ENCODE measurements at regions not wholly inside any gene's neighbourhood (a gene's known extent, or its start where the extent isn't known, plus 50 kb on each side); places are given as distances from the start of the nearest gene placed in this dataset.

DNA sequence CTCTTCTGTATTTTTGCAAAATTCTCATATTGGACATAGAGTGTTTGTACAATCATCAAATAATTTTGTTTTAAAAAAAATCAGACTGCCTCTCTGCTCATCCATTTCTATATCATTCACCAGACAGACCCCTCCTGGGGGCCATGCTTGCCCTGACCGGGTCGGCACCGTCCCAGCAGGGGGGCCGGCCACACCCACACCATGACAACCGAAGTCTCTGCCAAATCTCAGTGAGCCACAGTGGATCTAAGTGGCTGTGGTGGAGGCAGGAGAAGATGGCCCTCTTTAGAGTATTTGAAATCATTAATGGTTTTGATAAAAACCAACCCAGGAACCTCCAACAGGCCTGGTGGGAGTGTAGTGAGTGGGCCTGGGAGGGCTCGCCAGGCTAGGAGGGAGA lies 66.9 kb upstream of the ADRA2C start:
- TF ChIP-seq PATZ1 (CRISPR knock-in tag; IDR thresholded peaks at IDR 0.05; ENCODE audit: borderline replicate concordance) (no peak), RARB (CRISPR knock-in tag; IDR thresholded peaks at IDR 0.05) (no peak), CSDC2 (CRISPR knock-in tag; IDR thresholded peaks at IDR 0.05) (no peak), POU6F1 (CRISPR knock-in tag; IDR thresholded peaks at IDR 0.05; ENCODE audit: borderline replicate concordance, low read depth) (no peak), TCF4 (CRISPR knock-in tag; IDR thresholded peaks at IDR 0.05; ENCODE audit: borderline replicate concordance) (no peak), TOX (CRISPR knock-in tag; IDR thresholded peaks at IDR 0.05; ENCODE audit: borderline replicate concordance) (no peak), CREB5 (CRISPR knock-in tag; IDR thresholded peaks at IDR 0.05; ENCODE audit: low read depth) (no peak), ZFP30 (CRISPR knock-in tag; IDR thresholded peaks at IDR 0.05) (no peak), ESRRG (CRISPR knock-in tag; IDR thresholded peaks at IDR 0.05) (no peak), GLIS3 (CRISPR knock-in tag; IDR thresholded peaks at IDR 0.05) (no peak), ZFP3 (CRISPR knock-in tag; IDR thresholded peaks at IDR 0.05) (no peak)
- TF ChIP-seq, protein P1, sequence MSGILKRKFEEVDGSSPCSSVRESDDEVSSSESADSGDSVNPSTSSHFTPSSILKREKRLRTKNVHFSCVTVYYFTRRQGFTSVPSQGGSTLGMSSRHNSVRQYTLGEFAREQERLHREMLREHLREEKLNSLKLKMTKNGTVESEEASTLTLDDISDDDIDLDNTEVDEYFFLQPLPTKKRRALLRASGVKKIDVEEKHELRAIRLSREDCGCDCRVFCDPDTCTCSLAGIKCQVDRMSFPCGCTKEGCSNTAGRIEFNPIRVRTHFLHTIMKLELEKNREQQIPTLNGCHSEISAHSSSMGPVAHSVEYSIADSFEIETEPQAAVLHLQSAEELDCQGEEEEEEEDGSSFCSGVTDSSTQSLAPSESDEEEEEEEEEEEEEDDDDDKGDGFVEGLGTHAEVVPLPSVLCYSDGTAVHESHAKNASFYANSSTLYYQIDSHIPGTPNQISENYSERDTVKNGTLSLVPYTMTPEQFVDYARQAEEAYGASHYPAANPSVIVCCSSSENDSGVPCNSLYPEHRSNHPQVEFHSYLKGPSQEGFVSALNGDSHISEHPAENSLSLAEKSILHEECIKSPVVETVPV (CRISPR knock-in tag; IDR thresholded peaks at IDR 0.05), result no peak
